HEK293 (cell line): ENCODE measurements at regions not wholly inside any gene's neighbourhood (a gene's known extent, or its start where the extent isn't known, plus 50 kb on each side); places are given as distances from the start of the nearest gene placed in this dataset.

Experiments
- CTCF ChIA-PET: fragments of 350-600 bp; formaldehyde crosslinking; extraction: SDS; loops from one replicate; lab custom pipeline; 2021; ENCODE audit warnings: antibody characterized with exemption; lab: Yijun Ruan, JAX
- POLR2A ChIA-PET: fragments of 300-600 bp; formaldehyde crosslinking; extraction: SDS; loops from one replicate; lab custom pipeline; 2020; ENCODE audit warnings: antibody characterized with exemption, inconsistent platforms; lab: Yijun Ruan, JAX
- H3K27ac ChIP-seq: fragments of 200-500 bp; sonication (Bioruptor generic); 2 replicates; pipeline ENCODE4 v1.5.1; 2014; ENCODE audit warnings: low read depth, low read length, control low read depth, inconsistent platforms; ENCODE audit errors: extremely low read depth
- H3K36me3 ChIP-seq, 2 experiments: fragments of 200-500 bp in 1 of 2; sonication (Bioruptor generic) in 1 of 2; 1 replicate in 1 of 2; 2 replicates in 1 of 2; pipeline ENCODE4 v1.5.1; 2014 to 2017; ENCODE audit warnings: inconsistent platforms in 2 of 2, low read length in 2 of 2; ENCODE audit not compliant: control insufficient read depth in 2 of 2, insufficient read depth in 1 of 2
- H3K4me1 ChIP-seq: fragments of 200-500 bp; sonication (Bioruptor generic); 2 replicates; pipeline ENCODE4 v1.5.1; 2014; ENCODE audit warnings: mild to moderate bottlenecking, low read length, inconsistent platforms; ENCODE audit not compliant: control insufficient read depth, insufficient read depth
- H3K4me3 ChIP-seq: 2 replicates; pipeline ENCODE4 v1.5.1; 2011; ENCODE audit warnings: low read depth, mild to moderate bottlenecking, control low read depth, low read length, moderate library complexity
- H3K9me3 ChIP-seq: fragments of 200-500 bp; sonication (Bioruptor generic); 2 replicates; pipeline ENCODE4 v1.5.1; 2014; ENCODE audit warnings: low read depth, low read length, inconsistent platforms; ENCODE audit not compliant: control insufficient read depth, insufficient read depth
- BCL11A ChIP-seq: fragments of 450-650 bp; formaldehyde crosslinking; IDR thresholded peaks from 2 replicates; pipeline ENCODE4 v1.5.1; 2016; ENCODE audit warnings: low read depth, missing biosample characterization, missing genetic modification characterization
- BCL11B ChIP-seq: fragments of 450-650 bp; formaldehyde crosslinking; IDR thresholded peaks from 2 replicates; pipeline ENCODE4 v1.5.1; 2016; ENCODE audit warnings: low read depth, missing biosample characterization, missing genetic modification characterization
- CTCF ChIP-seq: fragments of 450-650 bp; formaldehyde crosslinking; IDR thresholded peaks from 2 replicates; pipeline ENCODE4 v1.5.1; 2016; ENCODE audit warnings: missing biosample characterization, missing genetic modification characterization
- HOXC10 ChIP-seq: sonication (generic); formaldehyde crosslinking; IDR thresholded peaks from 2 replicates; pipeline ENCODE4 v1.8.1; 2023; ENCODE audit warnings: mild to moderate bottlenecking, missing genetic modification reagents
- KLF1 ChIP-seq: fragments of 450-650 bp; formaldehyde crosslinking; IDR thresholded peaks from 2 replicates; pipeline ENCODE4 v1.5.1; 2016; ENCODE audit warnings: missing biosample characterization, missing genetic modification characterization
- KLF7 ChIP-seq: fragments of 450-650 bp; formaldehyde crosslinking; IDR thresholded peaks from 2 replicates; pipeline ENCODE4 v1.5.1; 2016; ENCODE audit warnings: missing biosample characterization, missing genetic modification characterization, borderline replicate concordance
- KLF8 ChIP-seq: fragments of 450-650 bp; formaldehyde crosslinking; IDR thresholded peaks from 2 replicates; pipeline ENCODE4 v1.5.1; 2016; ENCODE audit warnings: missing biosample characterization, missing genetic modification characterization
- OSR2 ChIP-seq: fragments of 450-650 bp; formaldehyde crosslinking; IDR thresholded peaks from 2 replicates; pipeline ENCODE4 v1.5.1; 2016; ENCODE audit warnings: missing biosample characterization, missing genetic modification characterization
- PRDM10 ChIP-seq: fragments of 450-650 bp; formaldehyde crosslinking; IDR thresholded peaks from 2 replicates; pipeline ENCODE4 v1.5.1; 2016; ENCODE audit warnings: missing biosample characterization, missing genetic modification characterization
- ZFP37 ChIP-seq: fragments of 450-650 bp; formaldehyde crosslinking; IDR thresholded peaks from 2 replicates; pipeline ENCODE4 v1.5.1; 2016; ENCODE audit warnings: missing biosample characterization, missing genetic modification characterization
- ZNF133 ChIP-seq: fragments of 450-650 bp; formaldehyde crosslinking; IDR thresholded peaks from 2 replicates; pipeline ENCODE4 v1.5.1; 2016; ENCODE audit warnings: missing biosample characterization, missing genetic modification characterization
- ZNF169 ChIP-seq: fragments of 450-650 bp; formaldehyde crosslinking; IDR thresholded peaks from 2 replicates; pipeline ENCODE4 v1.5.1; 2016; ENCODE audit warnings: missing biosample characterization, missing genetic modification characterization
- ZNF23 ChIP-seq: fragments of 450-650 bp; formaldehyde crosslinking; IDR thresholded peaks from 2 replicates; pipeline ENCODE4 v1.5.1; 2016; ENCODE audit warnings: missing biosample characterization, missing genetic modification characterization, borderline replicate concordance
- ZNF248 ChIP-seq: fragments of 450-650 bp; formaldehyde crosslinking; IDR thresholded peaks from 2 replicates; pipeline ENCODE4 v1.5.1; 2017; ENCODE audit warnings: missing biosample characterization, missing genetic modification characterization
- ZNF544 ChIP-seq: fragments of 450-650 bp; formaldehyde crosslinking; IDR thresholded peaks from 2 replicates; pipeline ENCODE4 v1.5.0; 2017; ENCODE audit warnings: missing biosample characterization, missing genetic modification characterization
- TF ChIP-seq, protein P1 (sequence below): fragments of 450-650 bp; formaldehyde crosslinking; IDR thresholded peaks from 2 replicates; pipeline ENCODE4 v1.5.1; 2016; ENCODE audit warnings: missing biosample characterization, missing genetic modification characterization, borderline replicate concordance

DNA sequence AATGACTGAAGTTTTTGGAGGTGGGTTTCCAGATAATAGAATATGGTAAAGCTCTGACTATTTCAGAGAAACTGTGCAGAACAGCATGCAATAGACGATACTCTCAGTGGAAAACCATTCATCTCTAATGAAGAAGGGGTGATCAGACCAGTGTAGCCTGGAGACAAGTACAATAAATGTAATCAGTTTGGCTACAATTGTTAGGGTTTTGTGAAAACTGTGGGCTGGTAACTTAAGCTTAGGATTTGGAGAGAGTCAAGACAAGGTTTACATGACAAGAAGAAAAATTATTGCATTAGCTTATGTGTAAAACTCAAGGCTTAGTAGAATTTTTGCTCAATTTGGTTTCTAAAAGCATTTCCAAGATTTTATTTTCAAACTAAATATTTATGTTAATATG, 241.5 kb upstream of the ANKRD50 start:
- Histone ChIP-seq H3K9me3 (no peaks in the 10 kb centered on the region), H3K4me1 (no peaks in the 10 kb centered on the region), H3K36me3 (no peaks in the 10 kb centered on the region), H3K4me3 (no peak overlapping the region)
- POLR2A ChIA-PET: interaction anchor here (1.5 kb wide), 1 partner anchor 18 kb away, joined by 3 read pairs; no protein-coding TSS in a partner anchor
- TF ChIP-seq ZNF169 (tag by site-specific recombination): no peak
- TF ChIP-seq, all 188 proteins: peak for 0
- CTCF ChIA-PET: no interaction called here
- no peak overlapping the region for H3K27ac ChIP-seq

DNA sequence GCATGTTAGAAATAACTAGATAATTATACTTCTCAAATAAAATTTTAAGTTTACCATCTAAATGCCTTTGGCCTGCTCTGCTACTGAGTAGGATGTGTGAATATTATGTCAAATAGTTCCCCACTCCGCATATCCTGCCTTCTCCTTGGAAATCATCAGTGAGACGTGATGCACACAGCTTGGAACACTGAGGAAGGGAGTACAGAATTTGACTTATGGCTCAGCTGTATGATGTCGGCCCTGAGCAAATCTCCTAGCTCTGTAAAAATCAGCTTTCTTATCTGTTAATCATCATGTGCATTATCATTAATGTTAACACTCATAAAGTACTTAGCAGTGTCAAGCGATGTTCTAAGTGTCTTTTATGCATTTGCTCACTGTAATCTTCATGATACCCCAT, 241.0 kb upstream of the ANKRD50 start:
- ChIA-PET CTCF (no interaction called here), POLR2A (no interaction called here)
- TF ChIP-seq, protein P1, sequence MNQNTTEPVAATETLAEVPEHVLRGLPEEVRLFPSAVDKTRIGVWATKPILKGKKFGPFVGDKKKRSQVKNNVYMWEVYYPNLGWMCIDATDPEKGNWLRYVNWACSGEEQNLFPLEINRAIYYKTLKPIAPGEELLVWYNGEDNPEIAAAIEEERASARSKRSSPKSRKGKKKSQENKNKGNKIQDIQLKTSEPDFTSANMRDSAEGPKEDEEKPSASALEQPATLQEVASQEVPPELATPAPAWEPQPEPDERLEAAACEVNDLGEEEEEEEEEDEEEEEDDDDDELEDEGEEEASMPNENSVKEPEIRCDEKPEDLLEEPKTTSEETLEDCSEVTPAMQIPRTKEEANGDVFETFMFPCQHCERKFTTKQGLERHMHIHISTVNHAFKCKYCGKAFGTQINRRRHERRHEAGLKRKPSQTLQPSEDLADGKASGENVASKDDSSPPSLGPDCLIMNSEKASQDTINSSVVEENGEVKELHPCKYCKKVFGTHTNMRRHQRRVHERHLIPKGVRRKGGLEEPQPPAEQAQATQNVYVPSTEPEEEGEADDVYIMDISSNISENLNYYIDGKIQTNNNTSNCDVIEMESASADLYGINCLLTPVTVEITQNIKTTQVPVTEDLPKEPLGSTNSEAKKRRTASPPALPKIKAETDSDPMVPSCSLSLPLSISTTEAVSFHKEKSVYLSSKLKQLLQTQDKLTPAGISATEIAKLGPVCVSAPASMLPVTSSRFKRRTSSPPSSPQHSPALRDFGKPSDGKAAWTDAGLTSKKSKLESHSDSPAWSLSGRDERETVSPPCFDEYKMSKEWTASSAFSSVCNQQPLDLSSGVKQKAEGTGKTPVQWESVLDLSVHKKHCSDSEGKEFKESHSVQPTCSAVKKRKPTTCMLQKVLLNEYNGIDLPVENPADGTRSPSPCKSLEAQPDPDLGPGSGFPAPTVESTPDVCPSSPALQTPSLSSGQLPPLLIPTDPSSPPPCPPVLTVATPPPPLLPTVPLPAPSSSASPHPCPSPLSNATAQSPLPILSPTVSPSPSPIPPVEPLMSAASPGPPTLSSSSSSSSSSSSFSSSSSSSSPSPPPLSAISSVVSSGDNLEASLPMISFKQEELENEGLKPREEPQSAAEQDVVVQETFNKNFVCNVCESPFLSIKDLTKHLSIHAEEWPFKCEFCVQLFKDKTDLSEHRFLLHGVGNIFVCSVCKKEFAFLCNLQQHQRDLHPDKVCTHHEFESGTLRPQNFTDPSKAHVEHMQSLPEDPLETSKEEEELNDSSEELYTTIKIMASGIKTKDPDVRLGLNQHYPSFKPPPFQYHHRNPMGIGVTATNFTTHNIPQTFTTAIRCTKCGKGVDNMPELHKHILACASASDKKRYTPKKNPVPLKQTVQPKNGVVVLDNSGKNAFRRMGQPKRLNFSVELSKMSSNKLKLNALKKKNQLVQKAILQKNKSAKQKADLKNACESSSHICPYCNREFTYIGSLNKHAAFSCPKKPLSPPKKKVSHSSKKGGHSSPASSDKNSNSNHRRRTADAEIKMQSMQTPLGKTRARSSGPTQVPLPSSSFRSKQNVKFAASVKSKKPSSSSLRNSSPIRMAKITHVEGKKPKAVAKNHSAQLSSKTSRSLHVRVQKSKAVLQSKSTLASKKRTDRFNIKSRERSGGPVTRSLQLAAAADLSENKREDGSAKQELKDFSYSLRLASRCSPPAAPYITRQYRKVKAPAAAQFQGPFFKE: no peak
- TF ChIP-seq KLF7 (tag by site-specific recombination): no peak
- no peak for TF ChIP-seq KLF1 (tag by site-specific recombination)
- TF ChIP-seq OSR2: no peak
- no peak for TF ChIP-seq ZNF544 (tag by site-specific recombination)
- TF ChIP-seq ZNF133: no peak
- TF ChIP-seq ZNF23: no peak
- TF ChIP-seq BCL11B: no peak
- no peak for TF ChIP-seq PRDM10 (tag by site-specific recombination)
- no peak for TF ChIP-seq BCL11A
- no peak for TF ChIP-seq HOXC10 (CRISPR knock-in tag)
- TF ChIP-seq ZFP37 (tag by site-specific recombination): no peak
- no peak for TF ChIP-seq KLF8 (tag by site-specific recombination)
- TF ChIP-seq CTCF (tag by site-specific recombination): no peak
- TF ChIP-seq ZNF248 (tag by site-specific recombination): no peak
- Histone ChIP-seq H3K36me3 (no peaks in the 10 kb centered on the region), H3K4me1 (no peaks in the 10 kb centered on the region), H3K4me3 (no peak overlapping the region), H3K9me3 (no peaks in the 10 kb centered on the region), H3K27ac (no peak overlapping the region)
